Sigmoid colon (tissue), 6 donors: ENCODE measurements at regions not wholly inside any gene's neighbourhood (a gene's known extent, or its start where the extent isn't known, plus 50 kb on each side); places are given as distances from the start of the nearest gene placed in this dataset.

Experiments used
- DNase-seq: peaks from one replicate; pipeline ENCODE4 v3.0.0-alpha.2; 2019
- H3K27ac ChIP-seq, 4 donors: fragments of 200-600 bp; sonication (generic); one replicate each; pipeline ENCODE4 v1.5.1; 2016 to 2019; ENCODE audit warnings: mild to moderate bottlenecking in 1 of 4
- H3K27me3 ChIP-seq, 3 donors: fragments of 200-600 bp; sonication (generic); one replicate each; pipeline ENCODE4 v1.5.1; 2019; ENCODE audit warnings: mild to moderate bottlenecking in 1 of 3
- H3K36me3 ChIP-seq, 4 donors: fragments of 200-600 bp; sonication (generic); one replicate each; pipeline ENCODE4 v1.5.1; 2016 to 2019
- H3K4me1 ChIP-seq, 4 donors: fragments of 200-600 bp; sonication (generic); one replicate each; pipeline ENCODE4 v1.5.1; 2017 to 2019
- H3K4me3 ChIP-seq, 4 donors: fragments of 200-600 bp; sonication (generic); one replicate each; pipeline ENCODE4 v1.5.1; 2017 to 2019; ENCODE audit warnings: mild to moderate bottlenecking in 2 of 4, moderate library complexity in 1 of 4
- H3K9me3 ChIP-seq, 4 donors: fragments of 200-600 bp in 3 of 4; sonication (generic) in 3 of 4; one replicate each; pipeline versions ENCODE4 v1.5.1 to v1.6.1; 2013 to 2019
- CTCF ChIP-seq, 4 experiments: fragments of 450-650 bp in 3 of 4; fragments of 200-600 bp in 1 of 4; IDR thresholded peaks; one replicate each; pipeline ENCODE4 v1.5.1; 2016 to 2019; ENCODE audit warnings: antibody characterized with exemption in 4 of 4, mild to moderate bottlenecking in 3 of 4, moderate library complexity in 2 of 4
- EP300 ChIP-seq, 4 donors: sonication (generic); formaldehyde crosslinking; IDR thresholded peaks; one replicate each; pipeline ENCODE4 v1.6.1; 2017; ENCODE audit warnings: antibody characterized with exemption in 4 of 4
- POLR2A ChIP-seq, 2 donors: fragments of 450-650 bp; IDR thresholded peaks; one replicate each; pipeline ENCODE4 v1.6.1; 2016; ENCODE audit warnings: antibody characterized with exemption in 2 of 2, mild to moderate bottlenecking in 2 of 2, moderate library complexity in 2 of 2
- POLR2AphosphoS5 ChIP-seq, 4 donors: sonication (generic); formaldehyde crosslinking; IDR thresholded peaks; one replicate each; pipeline ENCODE4 v1.6.1; 2017; ENCODE audit warnings: antibody characterized with exemption in 4 of 4
- WGBS, 2 donors: extraction: QIAGEN DNeasy Blood & Tissue Kit; methylation state at CpG; one replicate each; pipeline ENCODE4 v1.1.7; 2013; 5-methylcytosine and 5-hydroxymethylcytosine counted together
- intact Hi-C: fragments of 100-400 bp; cut with DNase I; formaldehyde crosslinking; loops from one replicate; pipeline ENCODE4 v1.15.1; 2023
- donor health status: healthy with polysubstance abuse.
- donor health status: healthy.

- no peaks in the 10 kb centered on the region for H3K4me1 ChIP-seq
- no peak overlapping the region for H3K4me3 ChIP-seq
These were observed 63.1 kb downstream of the RTL9 start for GRCh38 chrX:110421500-110422455.

GRCh38 chrX:110425222-110426154 lies 66.8 kb downstream of the RTL9 start:
- H3K27ac ChIP-seq = no peak overlapping the region
- H3K4me3 ChIP-seq = no peak overlapping the region
- intact Hi-C loops = no loop called here
- 87 to 89% methylated on average over 9 of the region's 9 CpGs for WGBS, 2 donors
- H3K4me1 ChIP-seq = no peaks in the 10 kb centered on the region
- no peak for DNase-seq
- H3K9me3 ChIP-seq = no peaks in the 10 kb centered on the region
- no peaks in the 10 kb centered on the region for H3K36me3 ChIP-seq
- TF ChIP-seq POLR2A (IDR thresholded peaks at IDR 0.05) (no peak), CTCF (IDR thresholded peaks at IDR 0.05) (no peak), EP300 (IDR thresholded peaks at IDR 0.05) (no peak), POLR2AphosphoS5 (IDR thresholded peaks at IDR 0.05) (no peak)
- H3K27me3 ChIP-seq = peaks cover 0 to 4% (median 0%) of the 10 kb centered on the region in 3 donors

More at GRCh38 chrX:110421500-110422455, 63.1 kb downstream of the RTL9 start:
- Histone ChIP-seq H3K27ac (no peak overlapping the region), H3K27me3 (no peaks in the 10 kb centered on the region), H3K36me3 (no peaks in the 10 kb centered on the region), H3K9me3 (no peaks in the 10 kb centered on the region)
- intact Hi-C loops = no loop called here
- TF ChIP-seq EP300 (IDR thresholded peaks at IDR 0.05) = no peak
- no peak for TF ChIP-seq CTCF (IDR thresholded peaks at IDR 0.05)
- no peak for TF ChIP-seq POLR2AphosphoS5 (IDR thresholded peaks at IDR 0.05)
- TF ChIP-seq POLR2A (IDR thresholded peaks at IDR 0.05) = no peak
- no peak for DNase-seq
- 58 to 80% methylated on average over 5 of the region's 5 CpGs for WGBS, 2 donors

- DNase-seq = no peak
- Histone ChIP-seq H3K36me3 (no peaks in the 10 kb centered on the region), H3K4me1 (no peaks in the 10 kb centered on the region), H3K27ac (no peak overlapping the region), H3K4me3 (no peak overlapping the region), H3K9me3 (no peaks in the 10 kb centered on the region), H3K27me3 (peaks cover 0 to 4% (median 0%) of the 10 kb centered on the region in 3 donors)
- WGBS, 2 donors = 92 to 93% methylated on average over 6 of the region's 6 CpGs
- intact Hi-C loops = no loop called here
- TF ChIP-seq POLR2AphosphoS5 (IDR thresholded peaks at IDR 0.05) (no peak), POLR2A (IDR thresholded peaks at IDR 0.05) (no peak), EP300 (IDR thresholded peaks at IDR 0.05) (no peak), CTCF (IDR thresholded peaks at IDR 0.05) (no peak)
These were observed 67.5 kb downstream of the RTL9 start for GRCh38 chrX:110426155-110426504.

- Histone ChIP-seq H3K27ac (no peak overlapping the region), H3K4me3 (no peak overlapping the region), H3K9me3 (no peaks in the 10 kb centered on the region), H3K27me3 (peaks cover 0 to 4% (median 0%) of the 10 kb centered on the region in 3 donors), H3K36me3 (no peaks in the 10 kb centered on the region), H3K4me1 (no peaks in the 10 kb centered on the region)
- no peak for DNase-seq
- 91 to 93% methylated on average over 1 of the region's 1 CpG for WGBS, 2 donors
- TF ChIP-seq EP300 (IDR thresholded peaks at IDR 0.05) (no peak), POLR2AphosphoS5 (IDR thresholded peaks at IDR 0.05) (no peak), POLR2A (IDR thresholded peaks at IDR 0.05) (no peak), CTCF (IDR thresholded peaks at IDR 0.05) (no peak)
- intact Hi-C loops = no loop called here
These were observed 68.4 kb downstream of the RTL9 start for GRCh38 chrX:110427076-110427475.
